GM12878 (cell line): ENCODE measurements at regions not wholly inside any gene's neighbourhood (a gene's known extent, or its start where the extent isn't known, plus 50 kb on each side); places are given as distances from the start of the nearest gene placed in this dataset.

Source experiments
- BACH1 ChIP-seq: fragments of 450-650 bp; IDR thresholded peaks from 2 replicates; pipeline ENCODE4 v1.6.1; 2017; ENCODE audit warnings: mild to moderate bottlenecking, borderline replicate concordance
- EP300 ChIP-seq, 2 experiments: fragments of 150-350 bp in 1 of 2; IDR thresholded peaks; 2 replicates each; pipeline ENCODE4 v1.6.1; 2011 to 2012; ENCODE audit warnings: low read depth in 2 of 2, low read length in 2 of 2, borderline replicate concordance in 1 of 2, improper control_type of control experiment in 1 of 2, inconsistent platforms in 1 of 2; ENCODE audit not compliant: control insufficient read depth in 1 of 2
- KDM1A ChIP-seq: fragments of 200-600 bp; sonication (generic); IDR thresholded peaks from 2 replicates; pipeline ENCODE4 v1.6.1; 2016; ENCODE audit warnings: borderline replicate concordance
- MYC ChIP-seq: IDR thresholded peaks from 2 replicates; pipeline ENCODE4 v1.6.1; 2011; ENCODE audit warnings: mild to moderate bottlenecking, low read length, moderate library complexity, inconsistent platforms; ENCODE audit not compliant: insufficient read depth, insufficient replicate concordance, insufficient read length, severe bottlenecking
- PAX5 ChIP-seq: IDR thresholded peaks from 2 replicates; pipeline ENCODE4 v1.6.1; 2011; ENCODE audit warnings: low read depth, low read length, borderline replicate concordance
- POLR2A ChIP-seq: IDR thresholded peaks from 2 replicates; pipeline ENCODE4 v1.6.1; 2011; ENCODE audit warnings: low read depth, mild to moderate bottlenecking, low read length
- POLR2AphosphoS5 ChIP-seq: IDR thresholded peaks from 2 replicates; pipeline ENCODE4 v1.6.1; 2011; ENCODE audit warnings: mild to moderate bottlenecking, low read length, inconsistent platforms
- SIN3A ChIP-seq: IDR thresholded peaks from 2 replicates; pipeline ENCODE4 v1.6.1; 2012; ENCODE audit warnings: low read depth, low read length, improper control_type of control experiment
- TARDBP ChIP-seq: IDR thresholded peaks from 2 replicates; pipeline ENCODE4 v1.6.1; 2016; ENCODE audit warnings: borderline replicate concordance
- YY1 ChIP-seq: IDR thresholded peaks from 2 replicates; pipeline ENCODE4 v1.6.1; 2011; ENCODE audit warnings: low read depth, mild to moderate bottlenecking, low read length
- ZNF274 ChIP-seq: IDR thresholded peaks from one replicate; pipeline ENCODE4 v1.8.0; 2011; ENCODE audit not compliant: insufficient read length, insufficient read depth
- TF ChIP-seq, protein P1 (sequence below), 3 experiments: IDR thresholded peaks in 2 of 3; conservative IDR thresholded peaks in 1 of 3; 2 replicates each; pipeline ENCODE4 v1.5.1; 2011; ENCODE audit warnings: low read depth in 3 of 3, low read length in 3 of 3, mild to moderate bottlenecking in 3 of 3, control low read depth in 2 of 3, moderate library complexity in 2 of 3, inconsistent platforms in 1 of 3, mixed read lengths in 1 of 3; ENCODE audit not compliant: control insufficient read depth in 2 of 3, insufficient read depth in 1 of 3; ENCODE audit errors: extremely low read depth in 1 of 3

DNA sequence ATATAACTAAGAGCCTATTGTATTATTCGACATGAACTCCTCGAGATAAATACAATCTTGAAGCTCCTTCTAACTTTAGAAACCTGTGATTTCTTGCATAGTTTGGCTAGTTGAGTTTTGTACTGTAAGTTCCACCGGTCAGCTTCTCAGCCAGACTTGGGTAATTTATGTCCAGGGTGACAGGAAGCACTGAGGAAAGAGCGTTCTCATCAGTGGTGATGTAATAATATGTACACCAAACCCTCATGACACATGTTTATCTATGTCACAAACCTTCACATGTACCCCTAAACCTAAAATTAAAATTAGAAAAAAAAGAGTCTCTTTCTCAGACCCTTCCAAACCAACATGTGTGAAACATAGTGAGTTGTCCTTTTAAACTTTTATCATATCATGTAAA is 205.7 kb downstream of the KCNRG start:
- TF ChIP-seq SIN3A = no peak
- TF ChIP-seq, protein P1, sequence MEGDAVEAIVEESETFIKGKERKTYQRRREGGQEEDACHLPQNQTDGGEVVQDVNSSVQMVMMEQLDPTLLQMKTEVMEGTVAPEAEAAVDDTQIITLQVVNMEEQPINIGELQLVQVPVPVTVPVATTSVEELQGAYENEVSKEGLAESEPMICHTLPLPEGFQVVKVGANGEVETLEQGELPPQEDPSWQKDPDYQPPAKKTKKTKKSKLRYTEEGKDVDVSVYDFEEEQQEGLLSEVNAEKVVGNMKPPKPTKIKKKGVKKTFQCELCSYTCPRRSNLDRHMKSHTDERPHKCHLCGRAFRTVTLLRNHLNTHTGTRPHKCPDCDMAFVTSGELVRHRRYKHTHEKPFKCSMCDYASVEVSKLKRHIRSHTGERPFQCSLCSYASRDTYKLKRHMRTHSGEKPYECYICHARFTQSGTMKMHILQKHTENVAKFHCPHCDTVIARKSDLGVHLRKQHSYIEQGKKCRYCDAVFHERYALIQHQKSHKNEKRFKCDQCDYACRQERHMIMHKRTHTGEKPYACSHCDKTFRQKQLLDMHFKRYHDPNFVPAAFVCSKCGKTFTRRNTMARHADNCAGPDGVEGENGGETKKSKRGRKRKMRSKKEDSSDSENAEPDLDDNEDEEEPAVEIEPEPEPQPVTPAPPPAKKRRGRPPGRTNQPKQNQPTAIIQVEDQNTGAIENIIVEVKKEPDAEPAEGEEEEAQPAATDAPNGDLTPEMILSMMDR (IDR thresholded peaks at IDR 0.05 in 2 of 3, conservative IDR thresholded peaks at IDR 0.05 in 1 of 3; ENCODE audit: control insufficient read depth in 2 of 3, extremely low read depth in 1 of 3, insufficient read depth in 1 of 3, low read depth in 3 of 3, low read length in 3 of 3) = no peak
- no peak for TF ChIP-seq POLR2A
- TF ChIP-seq EP300 (IDR thresholded peaks at IDR 0.05; ENCODE audit: borderline replicate concordance in 1 of 2, control insufficient read depth in 1 of 2, low read depth in 2 of 2, low read length in 2 of 2) = no peak
- no peak for TF ChIP-seq YY1
- TF ChIP-seq ZNF274 = no peak
- TF ChIP-seq POLR2AphosphoS5 = no peak
- no peak for TF ChIP-seq KDM1A
- no peak for TF ChIP-seq BACH1
- no peak for TF ChIP-seq PAX5
- no peak for TF ChIP-seq TARDBP
- no peak for TF ChIP-seq MYC
